Caco-2 (cell line): ENCODE measurements at regions not wholly inside any gene's neighbourhood (a gene's known extent, or its start where the extent isn't known, plus 50 kb on each side); places are given as distances from the start of the nearest gene placed in this dataset.

Source experiments
- BruUV-seq: library from RNA; stranded (reverse); fragments of 400-500 nt; replicated peaks from 2 replicates; lab custom pipeline; 2021; lab: Mats Ljungman, UMichigan
- CTCF ChIA-PET: fragments of 300-600 bp; sonication (Branson Sonifier 250); formaldehyde crosslinking; loops from one replicate; lab custom pipeline; 2022; ENCODE audit warnings: antibody characterized with exemption; lab: Charles Lee
- POLR2A ChIA-PET: fragments of 300-600 bp; sonication (Branson Sonifier 250); formaldehyde crosslinking; loops from one replicate; lab custom pipeline; 2022; ENCODE audit warnings: antibody characterized with exemption; lab: Charles Lee
- DNase-seq, 2 experiments: peaks; one replicate each; pipeline versions ENCODE4 v3.0.0 to v3.0.0-alpha.2; 2020 to 2022
- H3K27me3 ChIP-seq: replicated peaks from 2 replicates; pipeline ENCODE4 v1.6.0; 2011; ENCODE audit warnings: low read length; ENCODE audit not compliant: control insufficient read depth, insufficient read depth
- H3K36me3 ChIP-seq: 2 replicates; pipeline ENCODE4 v1.5.1; 2011; ENCODE audit warnings: low read length; ENCODE audit not compliant: control insufficient read depth, insufficient read depth
- H3K4me1 ChIP-seq: fragments of 250-450 bp; sonication (Bioruptor Pico); 2 replicates; pipeline ENCODE4 v1.5.1; 2020; ENCODE audit warnings: mild to moderate bottlenecking
- H3K4me3 ChIP-seq: 2 replicates; pipeline ENCODE4 v1.5.1; 2011; ENCODE audit warnings: low read depth, mild to moderate bottlenecking, control low read depth, low read length
- H3K9me3 ChIP-seq: fragments of 250-450 bp; sonication (Bioruptor Pico); 2 replicates; pipeline ENCODE4 v1.5.1; 2020; ENCODE audit warnings: mild to moderate bottlenecking, moderate library complexity
- H3K27ac Mint-ChIP-seq: one replicate; pipeline ENCODE4 v1.8.0; 2022; ENCODE audit warnings: mixed read lengths; ENCODE audit not compliant: unreplicated experiment
- H3K27me3 Mint-ChIP-seq: one replicate; pipeline ENCODE4 v1.8.0; 2022; ENCODE audit warnings: mixed read lengths; ENCODE audit not compliant: insufficient read depth, unreplicated experiment
- H3K36me3 Mint-ChIP-seq: one replicate; pipeline ENCODE4 v1.8.0; 2022; ENCODE audit warnings: mild to moderate bottlenecking, mixed read lengths; ENCODE audit not compliant: insufficient read depth, unreplicated experiment
- H3K4me1 Mint-ChIP-seq: one replicate; pipeline ENCODE4 v1.8.0; 2022; ENCODE audit warnings: low read depth, mixed read lengths; ENCODE audit not compliant: unreplicated experiment
- H3K4me3 Mint-ChIP-seq: one replicate; pipeline ENCODE4 v1.8.0; 2022; ENCODE audit warnings: mild to moderate bottlenecking, moderate library complexity, mixed read lengths; ENCODE audit not compliant: unreplicated experiment
- H3K9me3 Mint-ChIP-seq: one replicate; pipeline ENCODE4 v1.8.0; 2022; ENCODE audit warnings: mixed read lengths; ENCODE audit not compliant: unreplicated experiment
- intact Hi-C: fragments of 100-400 bp; cut with micrococcal nuclease; formaldehyde crosslinking; loops from one replicate; pipeline ENCODE4 v1.10.0; 2022; ENCODE audit not compliant: unreplicated experiment
- TF ChIP-seq, protein P1 (sequence below), 2 experiments: fragments of 200-600 bp in 1 of 2; IDR thresholded peaks; 1 replicate in 1 of 2; 2 replicates in 1 of 2; pipeline versions ENCODE4 v1.5.1 to v1.8.0; 2011 to 2022; ENCODE audit warnings: antibody characterized with exemption in 1 of 2, control low read depth in 1 of 2, inconsistent platforms in 1 of 2, low read depth in 1 of 2, low read length in 1 of 2, mild to moderate bottlenecking in 1 of 2, moderate library complexity in 1 of 2; ENCODE audit not compliant: insufficient read depth in 1 of 2, severe bottlenecking in 1 of 2, unreplicated experiment in 1 of 2

DNA sequence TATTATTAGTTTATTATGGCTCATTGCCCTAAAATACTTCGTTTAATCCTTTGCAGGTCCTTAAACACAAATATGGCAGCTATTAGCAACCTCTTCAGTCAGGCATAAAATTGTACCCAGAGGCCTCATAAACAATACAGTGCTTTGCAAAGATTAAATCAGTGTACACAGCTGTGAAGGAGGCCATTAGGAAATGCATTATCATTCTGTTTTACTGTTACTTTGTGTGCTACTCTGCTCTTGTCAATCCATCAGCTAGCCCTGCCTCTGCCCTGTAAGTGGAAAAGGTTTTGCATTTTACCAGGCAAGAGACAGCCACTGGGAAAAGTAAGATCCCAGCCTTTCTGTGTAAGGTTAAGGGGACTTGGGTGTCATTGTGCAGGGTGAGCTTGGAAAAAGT lies 415.7 kb upstream of the DAB1 start:
- intact Hi-C loops: no loop called here
- POLR2A ChIA-PET: no interaction called here
- Mint-ChIP-seq H3K27ac (no peak overlapping the region), H3K4me3 (no peak overlapping the region), H3K36me3 (no peaks in the 10 kb centered on the region), H3K27me3 (peaks cover 12% of the 10 kb centered on the region), H3K9me3 (peaks cover 18% of the 10 kb centered on the region), H3K4me1 (no peaks in the 10 kb centered on the region)
- no peaks in the 10 kb centered on the region for H3K4me1 ChIP-seq
- no peaks in the 10 kb centered on the region for H3K9me3 ChIP-seq
- CTCF ChIA-PET: no interaction called here
- no peaks in the 10 kb centered on the region for H3K36me3 ChIP-seq
- no peak for DNase-seq
- H3K4me3 ChIP-seq: no peak overlapping the region
- no peaks in the 10 kb centered on the region for H3K27me3 ChIP-seq
- BruUV-seq: no TSS peak
- TF ChIP-seq, protein P1, sequence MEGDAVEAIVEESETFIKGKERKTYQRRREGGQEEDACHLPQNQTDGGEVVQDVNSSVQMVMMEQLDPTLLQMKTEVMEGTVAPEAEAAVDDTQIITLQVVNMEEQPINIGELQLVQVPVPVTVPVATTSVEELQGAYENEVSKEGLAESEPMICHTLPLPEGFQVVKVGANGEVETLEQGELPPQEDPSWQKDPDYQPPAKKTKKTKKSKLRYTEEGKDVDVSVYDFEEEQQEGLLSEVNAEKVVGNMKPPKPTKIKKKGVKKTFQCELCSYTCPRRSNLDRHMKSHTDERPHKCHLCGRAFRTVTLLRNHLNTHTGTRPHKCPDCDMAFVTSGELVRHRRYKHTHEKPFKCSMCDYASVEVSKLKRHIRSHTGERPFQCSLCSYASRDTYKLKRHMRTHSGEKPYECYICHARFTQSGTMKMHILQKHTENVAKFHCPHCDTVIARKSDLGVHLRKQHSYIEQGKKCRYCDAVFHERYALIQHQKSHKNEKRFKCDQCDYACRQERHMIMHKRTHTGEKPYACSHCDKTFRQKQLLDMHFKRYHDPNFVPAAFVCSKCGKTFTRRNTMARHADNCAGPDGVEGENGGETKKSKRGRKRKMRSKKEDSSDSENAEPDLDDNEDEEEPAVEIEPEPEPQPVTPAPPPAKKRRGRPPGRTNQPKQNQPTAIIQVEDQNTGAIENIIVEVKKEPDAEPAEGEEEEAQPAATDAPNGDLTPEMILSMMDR (IDR thresholded peaks at IDR 0.05; ENCODE audit: insufficient read depth in 1 of 2, low read depth in 1 of 2, low read length in 1 of 2, severe bottlenecking in 1 of 2, unreplicated experiment in 1 of 2): no peak

DNA sequence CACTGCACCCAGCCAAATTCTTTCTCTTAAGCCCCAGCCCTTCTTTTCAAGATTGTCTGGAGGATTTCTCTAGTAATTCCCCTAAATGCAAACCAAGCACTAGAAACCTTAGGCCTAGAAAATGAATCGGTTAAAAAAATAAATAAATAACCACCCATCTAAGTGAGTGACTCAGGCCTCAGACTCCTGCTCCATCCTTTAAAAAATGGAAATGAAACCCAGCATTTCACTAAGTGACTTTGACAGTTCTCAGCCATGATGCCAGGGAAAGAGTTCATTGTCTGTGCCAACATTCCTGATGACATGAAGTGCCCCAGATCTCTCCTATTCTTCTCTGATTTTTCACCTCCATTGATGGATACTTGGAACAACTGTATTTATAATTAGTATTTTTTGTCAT lies 415.2 kb upstream of the DAB1 start:
- no peak overlapping the region for H3K4me3 ChIP-seq
- ChIA-PET CTCF (no interaction called here), POLR2A (no interaction called here)
- no peaks in the 10 kb centered on the region for H3K27me3 ChIP-seq
- Mint-ChIP-seq H3K27ac (no peak overlapping the region), H3K4me3 (no peak overlapping the region), H3K4me1 (no peaks in the 10 kb centered on the region), H3K27me3 (peaks cover 12% of the 10 kb centered on the region), H3K36me3 (no peaks in the 10 kb centered on the region), H3K9me3 (peaks cover 18% of the 10 kb centered on the region)
- TF ChIP-seq, protein P1 (IDR thresholded peaks at IDR 0.05; ENCODE audit: insufficient read depth in 1 of 2, low read depth in 1 of 2, low read length in 1 of 2, severe bottlenecking in 1 of 2, unreplicated experiment in 1 of 2): no peak
- H3K9me3 ChIP-seq: no peaks in the 10 kb centered on the region
- intact Hi-C loops: no loop called here
- H3K36me3 ChIP-seq: no peaks in the 10 kb centered on the region
- no peaks in the 10 kb centered on the region for H3K4me1 ChIP-seq
- no TSS peak for BruUV-seq
- no peak for DNase-seq

DNA sequence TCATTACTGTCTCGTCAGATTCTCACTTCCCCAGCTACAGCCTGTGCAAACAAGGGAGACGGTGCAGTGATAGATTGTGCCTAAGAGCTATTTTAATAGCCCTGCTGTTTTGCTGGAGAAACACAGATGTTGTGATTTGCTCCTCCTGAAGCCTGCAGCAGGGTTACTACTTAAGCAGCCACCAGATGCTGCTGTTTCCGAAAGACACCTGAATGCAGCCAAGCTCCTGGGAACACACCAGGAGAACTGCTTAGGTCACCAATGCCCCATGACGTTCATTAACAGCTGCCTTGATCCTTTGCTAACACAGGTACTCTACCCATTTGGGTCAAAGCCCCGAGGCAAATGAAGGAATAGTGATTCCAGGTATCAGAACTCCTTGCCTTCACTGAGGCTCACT lies 411.8 kb upstream of the DAB1 start:
- no peak overlapping the region for H3K4me3 Mint-ChIP-seq
- CTCF ChIA-PET: no interaction called here
- Histone ChIP-seq H3K4me3 (no peak overlapping the region), H3K36me3 (no peaks in the 10 kb centered on the region), H3K9me3 (no peaks in the 10 kb centered on the region), H3K27me3 (no peaks in the 10 kb centered on the region), H3K4me1 (no peaks in the 10 kb centered on the region)
- no peaks in the 10 kb centered on the region for H3K4me1 Mint-ChIP-seq
- DNase-seq: no peak
- H3K9me3 Mint-ChIP-seq: peaks cover 7% of the 10 kb centered on the region
- no peak overlapping the region for H3K27ac Mint-ChIP-seq
- no peaks in the 10 kb centered on the region for H3K36me3 Mint-ChIP-seq
- POLR2A ChIA-PET: no interaction called here
- H3K27me3 Mint-ChIP-seq: peaks cover 12% of the 10 kb centered on the region
- no TSS peak for BruUV-seq
- TF ChIP-seq, protein P1 (IDR thresholded peaks at IDR 0.05; ENCODE audit: insufficient read depth in 1 of 2, low read depth in 1 of 2, low read length in 1 of 2, severe bottlenecking in 1 of 2, unreplicated experiment in 1 of 2): no peak
- intact Hi-C loops: no loop called here
